Nephron progenitor cell (in vitro differentiated cells): ENCODE measurements at regions not wholly inside any gene's neighbourhood (a gene's known extent, or its start where the extent isn't known, plus 50 kb on each side); places are given as distances from the start of the nearest gene placed in this dataset.

Experiments
- DNase-seq: peaks from one replicate; pipeline ENCODE4 v3.0.0; 2021
- H3K27ac Mint-ChIP-seq: 2 replicates; pipeline ENCODE4 v1.8.0; 2021; ENCODE audit warnings: mild to moderate bottlenecking, moderate library complexity, mixed read lengths
- H3K27me3 Mint-ChIP-seq: 2 replicates; pipeline ENCODE4 v1.8.0; 2021; ENCODE audit warnings: mild to moderate bottlenecking, low read depth, mixed read lengths; ENCODE audit not compliant: poor library complexity
- H3K36me3 Mint-ChIP-seq: 2 replicates; pipeline ENCODE4 v1.8.0; 2021; ENCODE audit warnings: low read depth, mixed read lengths
- H3K4me1 Mint-ChIP-seq: 2 replicates; pipeline ENCODE4 v1.8.0; 2021; ENCODE audit warnings: mixed read lengths
- H3K4me3 Mint-ChIP-seq: 2 replicates; pipeline ENCODE4 v1.8.0; 2021; ENCODE audit warnings: mild to moderate bottlenecking, moderate library complexity, mixed read lengths
- H3K9me3 Mint-ChIP-seq: 2 replicates; pipeline ENCODE4 v1.8.0; 2021; ENCODE audit warnings: mild to moderate bottlenecking, moderate library complexity, mixed read lengths
- CTCF ChIP-seq: fragments of 200-600 bp; sonication (generic); IDR thresholded peaks from 2 replicates; pipeline ENCODE4 v1.5.0; 2021; ENCODE audit warnings: antibody characterized with exemption

DNA sequence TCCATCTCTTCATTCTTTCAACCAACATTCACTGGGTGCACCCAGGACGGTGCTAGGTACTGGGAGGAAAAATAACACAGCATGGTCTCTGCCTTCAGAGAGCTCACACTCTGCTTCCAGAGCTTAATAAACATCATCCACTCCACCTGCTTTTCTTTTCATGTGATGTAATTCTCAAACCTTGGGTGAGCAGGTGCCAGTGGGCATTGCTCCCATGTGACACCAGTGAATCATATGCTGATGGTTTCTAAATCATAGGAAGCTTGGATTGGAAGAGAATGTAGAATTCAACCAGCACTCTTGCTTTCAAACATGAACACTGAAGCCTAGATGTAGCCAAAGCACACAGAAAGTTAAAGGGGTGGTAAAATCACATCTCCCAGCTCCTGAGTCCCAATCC is 189.8 kb downstream of the FOXA2 start:
- no peak for TF ChIP-seq CTCF
- H3K9me3 Mint-ChIP-seq, result no peaks in the 10 kb centered on the region
- H3K27ac Mint-ChIP-seq, result no peak overlapping the region
- H3K4me3 Mint-ChIP-seq, result no peak overlapping the region
- no peaks in the 10 kb centered on the region for H3K36me3 Mint-ChIP-seq
- no peak for DNase-seq
- peaks cover 27% of the 10 kb centered on the region for H3K27me3 Mint-ChIP-seq
- H3K4me1 Mint-ChIP-seq, result no peaks in the 10 kb centered on the region

GRCh38 chr20:22390543-22390903 is 193.8 kb downstream of the FOXA2 start:
- no peaks in the 10 kb centered on the region for H3K9me3 Mint-ChIP-seq
- H3K4me1 Mint-ChIP-seq, result peaks cover 9% of the 10 kb centered on the region
- peaks cover 27% of the 10 kb centered on the region for H3K27me3 Mint-ChIP-seq
- TF ChIP-seq CTCF, result no peak
- DNase-seq, result no peak
- H3K4me3 Mint-ChIP-seq, result no peak overlapping the region
- no peak overlapping the region for H3K27ac Mint-ChIP-seq
- H3K36me3 Mint-ChIP-seq, result no peaks in the 10 kb centered on the region

- H3K4me1 Mint-ChIP-seq, result peaks cover 9% of the 10 kb centered on the region
- no peaks in the 10 kb centered on the region for H3K36me3 Mint-ChIP-seq
- DNase-seq, result no peak
- no peak for TF ChIP-seq CTCF
- no peak overlapping the region for H3K27ac Mint-ChIP-seq
- H3K4me3 Mint-ChIP-seq, result no peak overlapping the region
- H3K27me3 Mint-ChIP-seq, result peaks cover 25% of the 10 kb centered on the region
- no peaks in the 10 kb centered on the region for H3K9me3 Mint-ChIP-seq
These were observed 194.4 kb downstream of the FOXA2 start for GRCh38 chr20:22389836-22390542.

DNA sequence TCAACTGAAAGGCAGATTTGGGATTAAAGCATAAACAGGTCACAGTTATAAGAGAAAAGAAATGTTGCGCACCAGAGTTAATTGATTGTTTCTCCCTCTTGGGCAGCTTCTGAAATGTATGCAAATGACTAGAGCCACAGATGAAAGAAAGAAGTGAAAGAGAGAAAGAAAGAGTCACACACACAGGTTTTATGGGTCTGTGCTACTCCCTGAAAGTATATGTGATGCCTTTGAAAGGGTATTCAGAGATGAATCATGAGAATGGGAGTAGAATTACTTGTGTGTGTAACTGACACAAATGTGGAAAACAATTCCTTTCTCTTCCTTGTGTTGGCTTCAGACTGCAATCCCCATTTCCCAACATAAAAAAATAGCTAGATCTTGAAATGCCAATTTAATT is 196.9 kb downstream of the FOXA2 start:
- no peak for TF ChIP-seq CTCF
- Mint-ChIP-seq H3K4me3 (no peak overlapping the region), H3K9me3 (no peaks in the 10 kb centered on the region), H3K4me1 (peaks cover 9% of the 10 kb centered on the region), H3K36me3 (no peaks in the 10 kb centered on the region), H3K27me3 (peaks cover 11% of the 10 kb centered on the region), H3K27ac (no peak overlapping the region)
- DNase-seq, result no peak

GRCh38 chr20:22386306-22386623 is 198.1 kb downstream of the FOXA2 start:
- Mint-ChIP-seq H3K27ac (no peak overlapping the region), H3K27me3 (peaks cover 8% of the 10 kb centered on the region), H3K4me1 (peaks cover 9% of the 10 kb centered on the region), H3K4me3 (no peak overlapping the region), H3K36me3 (no peaks in the 10 kb centered on the region), H3K9me3 (no peaks in the 10 kb centered on the region)
- TF ChIP-seq CTCF, result no peak
- DNase-seq, result no peak

GRCh38 chr20:22385602-22386305 is 198.6 kb downstream of the FOXA2 start:
- DNase-seq, result no peak
- no peak overlapping the region for H3K27ac Mint-ChIP-seq
- peaks cover 9% of the 10 kb centered on the region for H3K4me1 Mint-ChIP-seq
- no peak for TF ChIP-seq CTCF
- peaks cover 8% of the 10 kb centered on the region for H3K27me3 Mint-ChIP-seq
- no peak overlapping the region for H3K4me3 Mint-ChIP-seq
- no peaks in the 10 kb centered on the region for H3K9me3 Mint-ChIP-seq
- H3K36me3 Mint-ChIP-seq, result no peaks in the 10 kb centered on the region
